Endothelial cell of umbilical vein (primary cell): ENCODE measurements at regions not wholly inside any gene's neighbourhood (a gene's known extent, or its start where the extent isn't known, plus 50 kb on each side); places are given as distances from the start of the nearest gene placed in this dataset.

ENCODE experiments used
- BruUV-seq: library from RNA; stranded (reverse); fragments of 400-500 nt; replicated peaks from 2 replicates; lab custom pipeline; 2021; lab: Mats Ljungman, UMichigan
- CTCF ChIA-PET: fragments of 300-600, 350-600 bp; sonication (Branson Sonifier 250); formaldehyde crosslinking; loops from one replicate; lab custom pipeline; 2021; ENCODE audit warnings: antibody characterized with exemption, inconsistent platforms; lab: Charles Lee
- POLR2A ChIA-PET: fragments of 300-600, 350-600 bp; sonication (Branson Sonifier 250); formaldehyde crosslinking; loops from one replicate; lab custom pipeline; 2021; ENCODE audit warnings: antibody characterized with exemption, inconsistent platforms; lab: Charles Lee
- DNase-seq: peaks from one replicate; pipeline ENCODE4 v3.0.0-alpha.2; 2011; ENCODE audit warnings: low read depth, low spot score
- FAIRE-seq: peaks from 2 replicates; lab custom pipeline; 2011; peaks lifted over from hg19 to GRCh38; lab: Jason Lieb, UNC
- H2AFZ ChIP-seq: 2 replicates; pipeline ENCODE4 v1.6.0; 2012; ENCODE audit warnings: low read depth, low read length, control low read depth, inconsistent platforms
- H3K27ac ChIP-seq: 2 replicates; pipeline ENCODE4 v1.5.1; 2011; ENCODE audit warnings: low read depth, mild to moderate bottlenecking, control low read depth, low read length, moderate library complexity; ENCODE audit not compliant: insufficient read depth
- H3K27me3 ChIP-seq, 2 experiments: 2 replicates each; pipeline versions ENCODE4 v1.6.0 to v1.6.1; 2011; ENCODE audit warnings: low read length in 2 of 2, mixed read lengths in 1 of 2; ENCODE audit not compliant: control insufficient read depth in 2 of 2, insufficient read depth in 2 of 2
- H3K36me3 ChIP-seq, 2 experiments: 2 replicates in 1 of 2; 3 replicates in 1 of 2; pipeline ENCODE4 v1.5.1; 2011; ENCODE audit warnings: low read length in 2 of 2, mild to moderate bottlenecking in 1 of 2, moderate library complexity in 1 of 2; ENCODE audit not compliant: control insufficient read depth in 2 of 2, insufficient read depth in 2 of 2; ENCODE audit errors: extremely low read depth in 1 of 2
- H3K4me1 ChIP-seq: 3 replicates; pipeline ENCODE4 v1.5.1; 2011; ENCODE audit warnings: mild to moderate bottlenecking, low read length; ENCODE audit not compliant: control insufficient read depth, insufficient read depth; ENCODE audit errors: extremely low read depth
- H3K4me2 ChIP-seq: 2 replicates; pipeline ENCODE4 v1.6.1; 2011; ENCODE audit warnings: low read length, control low read depth, mixed read lengths; ENCODE audit not compliant: insufficient read depth
- H3K4me3 ChIP-seq, 3 experiments: fragments of 200-600 bp in 1 of 3; sonication (generic), shearing (Covaris generic) in 1 of 3; replicated peaks in 1 of 3; 2 replicates each; pipeline ENCODE4 v1.5.1; 2011 to 2016; ENCODE audit warnings: control low read depth in 3 of 3, low read length in 3 of 3, mild to moderate bottlenecking in 2 of 3, inconsistent platforms in 1 of 3, low read depth in 1 of 3, moderate library complexity in 1 of 3; ENCODE audit not compliant: insufficient read depth in 1 of 3
- H3K79me2 ChIP-seq: 2 replicates; pipeline ENCODE4 v1.6.0; 2012; ENCODE audit warnings: low read length, inconsistent platforms; ENCODE audit not compliant: control insufficient read depth, insufficient read depth
- H3K9ac ChIP-seq: replicated peaks from 2 replicates; pipeline ENCODE3; 2011; ENCODE audit warnings: low read length, control low read depth; ENCODE audit not compliant: insufficient read depth; ENCODE audit errors: extremely low read depth
- H3K9me1 ChIP-seq: replicated peaks from 3 replicates; pipeline ENCODE4 v1.6.0; 2011; ENCODE audit warnings: mild to moderate bottlenecking, low read length; ENCODE audit not compliant: control insufficient read depth, insufficient read depth; ENCODE audit errors: extremely low read depth
- H3K9me3 ChIP-seq: replicated peaks from 2 replicates; pipeline ENCODE4 v1.5.1; 2012; ENCODE audit warnings: low read length, inconsistent platforms; ENCODE audit not compliant: control insufficient read depth, insufficient read depth
- H4K20me1 ChIP-seq: replicated peaks from 2 replicates; pipeline ENCODE3; 2011; ENCODE audit warnings: mild to moderate bottlenecking, low read length; ENCODE audit not compliant: control insufficient read depth, insufficient read depth; ENCODE audit errors: extremely low read depth
- EZH2 ChIP-seq: IDR thresholded peaks from 2 replicates; pipeline ENCODE4 v1.6.1; 2012; ENCODE audit warnings: borderline replicate concordance, low read depth, mild to moderate bottlenecking, moderate library complexity, low read length, inconsistent platforms; ENCODE audit not compliant: severe bottlenecking
- FOS ChIP-seq: IDR thresholded peaks from 2 replicates; pipeline ENCODE4 v1.6.1; 2011; ENCODE audit warnings: mild to moderate bottlenecking, low read length, moderate library complexity, borderline replicate concordance; ENCODE audit not compliant: insufficient read depth
- GATA2 ChIP-seq: IDR thresholded peaks from 2 replicates; pipeline ENCODE4 v1.7.0; 2011; ENCODE audit warnings: low read depth, mild to moderate bottlenecking, moderate library complexity, mixed read lengths, low read length; ENCODE audit not compliant: insufficient read length, insufficient read depth
- JUN ChIP-seq: IDR thresholded peaks from 2 replicates; pipeline ENCODE4 v1.6.1; 2011; ENCODE audit warnings: borderline replicate concordance, low read depth; ENCODE audit not compliant: insufficient read length, insufficient read depth
- MAX ChIP-seq: IDR thresholded peaks from 2 replicates; pipeline ENCODE4 v1.6.1; 2011; ENCODE audit not compliant: insufficient read depth, insufficient read length
- MYC ChIP-seq: IDR thresholded peaks from one replicate; pipeline ENCODE4 v1.6.1; 2011; ENCODE audit warnings: mild to moderate bottlenecking, low read depth, low read length
- POLR2A ChIP-seq: IDR thresholded peaks from 2 replicates; pipeline ENCODE4 v1.6.1; 2012; ENCODE audit warnings: low read depth, mild to moderate bottlenecking, control low read depth, low read length
- POLR2AphosphoS5 ChIP-seq: IDR thresholded peaks from 2 replicates; pipeline ENCODE4 v1.6.1; 2012; ENCODE audit warnings: low read depth, mild to moderate bottlenecking, control low read depth, low read length, moderate library complexity; ENCODE audit not compliant: insufficient read depth
- dilution Hi-C: fragments of 300-500 bp; cut with MboI; formaldehyde crosslinking; loops from one replicate; pipeline ENCODE4 v1.15.0; 2019; ENCODE audit warnings: low sequenced_read_pairs; ENCODE audit not compliant: extremely low pct_ligation_motif_present
- intact Hi-C: fragments of 100-400 bp; cut with micrococcal nuclease; formaldehyde crosslinking; loops from one replicate; pipeline ENCODE4 v1.10.0; 2022
- TF ChIP-seq, protein P1 (sequence below), 2 donors: IDR thresholded peaks; 1 replicate in 1 of 2; 2 replicates in 1 of 2; pipeline ENCODE4 v1.5.1; 2011; ENCODE audit warnings: low read length in 2 of 2, mild to moderate bottlenecking in 2 of 2, moderate library complexity in 2 of 2, control low read depth in 1 of 2, inconsistent platforms in 1 of 2, low read depth in 1 of 2; ENCODE audit not compliant: insufficient read depth in 1 of 2; ENCODE audit errors: extremely low read depth in 1 of 2

- Histone ChIP-seq H3K79me2 (no peaks in the 10 kb centered on the region), H4K20me1 (no peaks in the 10 kb centered on the region), H3K27ac (no peak overlapping the region), H3K4me1 (no peaks in the 10 kb centered on the region), H3K4me2 (no peak overlapping the region), H3K9ac (no peak overlapping the region), H3K4me3 (no peak overlapping the region), H3K36me3 (no peaks in the 10 kb centered on the region), H2AFZ (no peak overlapping the region), H3K9me3 (no peaks in the 10 kb centered on the region), H3K27me3 (peaks cover 0 to 2% of the 10 kb centered on the region in 2 experiments), H3K9me1 (no peaks in the 10 kb centered on the region)
- no peak for FAIRE-seq
- no peak for DNase-seq
- ChIA-PET POLR2A (no interaction called here), CTCF (no interaction called here)
- BruUV-seq = no TSS peak
- dilution Hi-C loops (no loop called here), intact Hi-C loops (no loop called here)
- no peak for TF ChIP-seq MAX
- TF ChIP-seq GATA2 = no peak
- TF ChIP-seq, protein P1, sequence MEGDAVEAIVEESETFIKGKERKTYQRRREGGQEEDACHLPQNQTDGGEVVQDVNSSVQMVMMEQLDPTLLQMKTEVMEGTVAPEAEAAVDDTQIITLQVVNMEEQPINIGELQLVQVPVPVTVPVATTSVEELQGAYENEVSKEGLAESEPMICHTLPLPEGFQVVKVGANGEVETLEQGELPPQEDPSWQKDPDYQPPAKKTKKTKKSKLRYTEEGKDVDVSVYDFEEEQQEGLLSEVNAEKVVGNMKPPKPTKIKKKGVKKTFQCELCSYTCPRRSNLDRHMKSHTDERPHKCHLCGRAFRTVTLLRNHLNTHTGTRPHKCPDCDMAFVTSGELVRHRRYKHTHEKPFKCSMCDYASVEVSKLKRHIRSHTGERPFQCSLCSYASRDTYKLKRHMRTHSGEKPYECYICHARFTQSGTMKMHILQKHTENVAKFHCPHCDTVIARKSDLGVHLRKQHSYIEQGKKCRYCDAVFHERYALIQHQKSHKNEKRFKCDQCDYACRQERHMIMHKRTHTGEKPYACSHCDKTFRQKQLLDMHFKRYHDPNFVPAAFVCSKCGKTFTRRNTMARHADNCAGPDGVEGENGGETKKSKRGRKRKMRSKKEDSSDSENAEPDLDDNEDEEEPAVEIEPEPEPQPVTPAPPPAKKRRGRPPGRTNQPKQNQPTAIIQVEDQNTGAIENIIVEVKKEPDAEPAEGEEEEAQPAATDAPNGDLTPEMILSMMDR (IDR thresholded peaks at IDR 0.05; ENCODE audit: extremely low read depth in 1 of 2, insufficient read depth in 1 of 2, low read depth in 1 of 2, low read length in 2 of 2) = no peak
- no peak for TF ChIP-seq MYC
- no peak for TF ChIP-seq FOS
- no peak for TF ChIP-seq POLR2AphosphoS5
- no peak for TF ChIP-seq JUN
- no peak for TF ChIP-seq POLR2A
- no peak for TF ChIP-seq EZH2
Observed at GRCh38 chr1:64363111-64363510, 106.8 kb upstream of the CACHD1 start.
